IMR-90 (cell line): ENCODE measurements at regions not wholly inside any gene's neighbourhood (a gene's known extent, or its start where the extent isn't known, plus 50 kb on each side); places are given as distances from the start of the nearest gene placed in this dataset.

ENCODE experiments used
- MAZ ChIP-seq: IDR thresholded peaks from 2 replicates; pipeline ENCODE4 v1.6.1; 2012; ENCODE audit warnings: low read depth, mild to moderate bottlenecking, low read length, improper control_type of control experiment, moderate library complexity, borderline replicate concordance
- SMC3 ChIP-seq: fragments of 150-350 bp; IDR thresholded peaks from 2 replicates; pipeline ENCODE4 v1.6.1; 2016; ENCODE audit warnings: low read depth, mild to moderate bottlenecking, antibody characterized with exemption, low read length, moderate library complexity
- TF ChIP-seq, protein P1 (sequence below): conservative IDR thresholded peaks from 2 replicates; pipeline ENCODE4 v1.5.1; 2012; ENCODE audit warnings: mild to moderate bottlenecking, low read depth, low read length, improper control_type of control experiment

DNA sequence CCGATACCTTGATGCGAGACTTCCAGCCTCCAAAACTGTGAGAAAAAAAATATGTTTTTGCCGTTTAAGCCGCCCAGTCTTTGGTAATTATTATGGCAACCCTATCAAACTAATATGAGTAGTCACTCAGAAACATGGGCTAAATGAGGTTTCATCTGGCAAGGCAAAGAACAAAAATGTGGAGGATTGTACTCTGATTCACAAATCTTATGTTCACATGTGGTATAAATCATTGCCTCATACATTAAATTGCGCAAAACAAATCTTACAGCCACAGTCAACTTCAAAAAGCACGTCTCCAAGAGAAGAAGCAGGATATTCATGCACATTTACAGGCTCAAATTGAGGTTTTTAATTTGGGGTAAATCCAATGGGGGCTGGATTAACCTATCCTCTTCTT is 1435.4 kb upstream of the LRRTM1 start:
- TF ChIP-seq, protein P1, sequence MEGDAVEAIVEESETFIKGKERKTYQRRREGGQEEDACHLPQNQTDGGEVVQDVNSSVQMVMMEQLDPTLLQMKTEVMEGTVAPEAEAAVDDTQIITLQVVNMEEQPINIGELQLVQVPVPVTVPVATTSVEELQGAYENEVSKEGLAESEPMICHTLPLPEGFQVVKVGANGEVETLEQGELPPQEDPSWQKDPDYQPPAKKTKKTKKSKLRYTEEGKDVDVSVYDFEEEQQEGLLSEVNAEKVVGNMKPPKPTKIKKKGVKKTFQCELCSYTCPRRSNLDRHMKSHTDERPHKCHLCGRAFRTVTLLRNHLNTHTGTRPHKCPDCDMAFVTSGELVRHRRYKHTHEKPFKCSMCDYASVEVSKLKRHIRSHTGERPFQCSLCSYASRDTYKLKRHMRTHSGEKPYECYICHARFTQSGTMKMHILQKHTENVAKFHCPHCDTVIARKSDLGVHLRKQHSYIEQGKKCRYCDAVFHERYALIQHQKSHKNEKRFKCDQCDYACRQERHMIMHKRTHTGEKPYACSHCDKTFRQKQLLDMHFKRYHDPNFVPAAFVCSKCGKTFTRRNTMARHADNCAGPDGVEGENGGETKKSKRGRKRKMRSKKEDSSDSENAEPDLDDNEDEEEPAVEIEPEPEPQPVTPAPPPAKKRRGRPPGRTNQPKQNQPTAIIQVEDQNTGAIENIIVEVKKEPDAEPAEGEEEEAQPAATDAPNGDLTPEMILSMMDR = no peak
- TF ChIP-seq SMC3 = no peak
- TF ChIP-seq MAZ = no peak
